SH-SY5Y (cell line): ENCODE measurements at regions not wholly inside any gene's neighbourhood (a gene's known extent, or its start where the extent isn't known, plus 50 kb on each side); places are given as distances from the start of the nearest gene placed in this dataset.

Source experiments
- GATA2 ChIP-seq: IDR thresholded peaks from 2 replicates; pipeline ENCODE4 v1.6.1; 2011; ENCODE audit warnings: mild to moderate bottlenecking, low read depth, low read length
- GATA3 ChIP-seq: IDR thresholded peaks from 2 replicates; pipeline ENCODE4 v1.6.1; 2011; ENCODE audit warnings: low read depth, mild to moderate bottlenecking, low read length, moderate library complexity

- no peak for TF ChIP-seq GATA3
- no peak for TF ChIP-seq GATA2
These were observed 1834.1 kb upstream of the CELF4 start for GRCh38 chr18:39399662-39400061.
